ENCODE measurements at regions not wholly inside any gene's neighbourhood (a gene's known extent, or its start where the extent isn't known, plus 50 kb on each side); places are given as distances from the start of the nearest gene placed in this dataset.

DNA sequence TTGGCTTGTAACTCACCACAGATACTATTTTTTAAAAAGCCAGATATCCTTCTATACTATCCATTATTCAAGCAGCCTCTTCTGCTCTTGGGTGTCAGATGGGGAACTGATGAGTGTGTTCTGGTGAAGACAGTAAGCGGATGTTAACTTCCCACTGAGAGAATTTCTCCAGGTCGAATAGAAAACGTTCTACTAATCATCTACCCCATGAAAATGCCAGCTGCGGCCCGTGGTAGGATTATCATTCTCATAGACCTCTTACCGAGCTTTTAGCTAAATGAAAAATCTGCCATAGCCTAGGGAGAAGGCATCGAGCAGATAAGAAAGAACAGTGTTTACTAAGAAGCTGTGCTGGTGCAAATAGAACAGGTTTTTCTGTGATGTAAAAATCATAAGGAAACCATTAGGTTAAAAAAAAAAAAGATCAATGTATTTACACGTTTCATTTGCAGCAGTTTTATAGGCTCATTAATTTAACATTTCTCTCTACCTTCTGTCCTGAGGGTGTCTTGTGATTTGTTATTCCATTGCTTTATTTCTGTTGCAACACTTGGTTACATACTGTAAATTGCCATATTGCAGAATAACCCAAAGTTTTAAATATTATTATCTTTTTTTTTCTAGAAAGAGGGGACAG lies 1521.5 kb upstream of the ZEB2 start:
- no peak for TF ChIP-seq POLR2A (IDR thresholded peaks at IDR 0.05)
- TF ChIP-seq, protein P1, sequence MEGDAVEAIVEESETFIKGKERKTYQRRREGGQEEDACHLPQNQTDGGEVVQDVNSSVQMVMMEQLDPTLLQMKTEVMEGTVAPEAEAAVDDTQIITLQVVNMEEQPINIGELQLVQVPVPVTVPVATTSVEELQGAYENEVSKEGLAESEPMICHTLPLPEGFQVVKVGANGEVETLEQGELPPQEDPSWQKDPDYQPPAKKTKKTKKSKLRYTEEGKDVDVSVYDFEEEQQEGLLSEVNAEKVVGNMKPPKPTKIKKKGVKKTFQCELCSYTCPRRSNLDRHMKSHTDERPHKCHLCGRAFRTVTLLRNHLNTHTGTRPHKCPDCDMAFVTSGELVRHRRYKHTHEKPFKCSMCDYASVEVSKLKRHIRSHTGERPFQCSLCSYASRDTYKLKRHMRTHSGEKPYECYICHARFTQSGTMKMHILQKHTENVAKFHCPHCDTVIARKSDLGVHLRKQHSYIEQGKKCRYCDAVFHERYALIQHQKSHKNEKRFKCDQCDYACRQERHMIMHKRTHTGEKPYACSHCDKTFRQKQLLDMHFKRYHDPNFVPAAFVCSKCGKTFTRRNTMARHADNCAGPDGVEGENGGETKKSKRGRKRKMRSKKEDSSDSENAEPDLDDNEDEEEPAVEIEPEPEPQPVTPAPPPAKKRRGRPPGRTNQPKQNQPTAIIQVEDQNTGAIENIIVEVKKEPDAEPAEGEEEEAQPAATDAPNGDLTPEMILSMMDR (IDR thresholded peaks at IDR 0.05), result no peak

All from Peyer's patch (tissue), 4 donors.